ENCODE measurements at regions not wholly inside any gene's neighbourhood (a gene's known extent, or its start where the extent isn't known, plus 50 kb on each side); places are given as distances from the start of the nearest gene placed in this dataset.

- no peaks in the 10 kb centered on the region for H3K36me3 ChIP-seq (ENCODE audit: control insufficient read depth, insufficient read depth, low read length)
- FAIRE-seq (no peak), DNase-seq (ENCODE audit: extremely low read depth in 1 of 4, low spot score in 3 of 4) (no peak), ATAC-seq (no peak)
- H3K27me3 ChIP-seq (ENCODE audit: control insufficient read depth in 2 of 2, insufficient read depth in 2 of 2, low read length in 2 of 2) = no peaks in the 10 kb centered on the region
- no peaks in the 10 kb centered on the region for H3K9me1 ChIP-seq (ENCODE audit: control insufficient read depth, insufficient read depth, low read length)
- in situ Hi-C loops (cut with MboI) = no loop called here
- 6% methylated on average over 1 of the region's 1 CpG for WGBS (ENCODE audit: insufficient coverage, low coverage, missing lambda C conversion rate)
- H3K9ac ChIP-seq (ENCODE audit: insufficient read depth in 1 of 2, low read depth in 2 of 2, low read length in 2 of 2) = no peak overlapping the region
- H3K4me3 ChIP-seq = no peak overlapping the region
- no peak overlapping the region for H3K4me2 ChIP-seq (ENCODE audit: insufficient read depth, low read length)
- no peaks in the 10 kb centered on the region for H3K79me2 ChIP-seq (ENCODE audit: control insufficient read depth, insufficient read depth, low read length)
- 0 out of 2 replicates have a peak, but pooled peaks have one; percentile 45 for TF ChIP-seq NFE2L1 (tag; IDR thresholded peaks at IDR 0.05; ENCODE audit: borderline replicate concordance, low read depth)
- TF ChIP-seq C11orf30 (IDR thresholded peaks at IDR 0.05; ENCODE audit: low read depth) = peak; percentile 41; the same call in 1 of the 2 replicates
- peak; percentile 44; the same call in 1 of the 2 replicates for TF ChIP-seq MAFF (IDR thresholded peaks at IDR 0.05; ENCODE audit: low read length)
- TF ChIP-seq MAFG (tag; conservative IDR thresholded peaks at IDR 0.05) = peak; percentile 64; the same call in 1 of the 2 replicates
- TF ChIP-seq SMARCA4 (IDR thresholded peaks at IDR 0.05) = no peak
- no peak for TF ChIP-seq FOS (IDR thresholded peaks at IDR 0.05; ENCODE audit: extremely low read depth, insufficient read length)
- TF ChIP-seq ZNF316 (IDR thresholded peaks at IDR 0.05) = peak; percentile 76
- TF ChIP-seq MAFK (IDR thresholded peaks at IDR 0.05; ENCODE audit: low read length) = peak; percentile 26; the same call in 1 of the 2 replicates
- H3K4me1 ChIP-seq (replicated peaks in 1 of 2; ENCODE audit: control insufficient read depth in 2 of 2, insufficient read depth in 2 of 2, low read length in 2 of 2) = no peaks in the 10 kb centered on the region
- no peak overlapping the region for H2AFZ ChIP-seq (ENCODE audit: low read depth, low read length)
- H3K27ac ChIP-seq (ENCODE audit: extremely low read depth, low read depth, low read length) = no peak overlapping the region
- CTCF ChIA-PET (ENCODE audit: low intra/inter-chr PET ratio) = no interaction called here
- no TSS peak for BruUV-seq (replicated peaks)
- intact Hi-C loops (cut with micrococcal nuclease) = no loop called here
- H3K9me3 ChIP-seq (replicated peaks; ENCODE audit: control insufficient read depth, insufficient read depth, low read depth, low read length) = no peaks in the 10 kb centered on the region
- no peaks in the 10 kb centered on the region for H4K20me1 ChIP-seq (replicated peaks; ENCODE audit: control insufficient read depth, insufficient read depth, low read length)
- POLR2A ChIA-PET = no interaction called here
These were observed 99.7 kb upstream of the HAO2 start for GRCh38 chr1:119268879-119269278.
